Hippocampal formation (tissue), 2 donors: ENCODE measurements at regions not wholly inside any gene's neighbourhood (a gene's known extent, or its start where the extent isn't known, plus 50 kb on each side); places are given as distances from the start of the nearest gene placed in this dataset.

Source experiments
- DNase-seq, 2 donors: peaks; one replicate each; lab custom pipeline; 2025; lab: John Stamatoyannopoulos, UW

DNA sequence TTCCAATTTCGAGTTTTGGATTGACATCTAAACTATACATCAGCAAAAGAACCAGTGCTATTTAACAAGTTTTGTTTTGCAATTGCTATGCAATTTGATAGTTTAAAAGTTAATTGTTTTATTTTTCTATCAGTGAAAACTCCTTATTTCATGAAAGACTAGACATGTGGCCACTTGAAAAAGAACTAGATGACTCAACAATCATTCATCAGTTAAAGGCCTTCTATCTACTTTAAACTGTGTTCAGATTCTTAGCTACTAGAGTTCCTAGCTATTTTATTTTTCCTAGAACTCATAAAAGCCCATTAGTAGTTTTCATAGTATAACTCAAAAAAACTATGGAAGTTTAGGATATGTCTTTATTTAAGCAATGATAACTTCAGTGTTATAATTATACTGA, 104.6 kb upstream of the LSM8 start:
- DNase-seq: no peak

DNA sequence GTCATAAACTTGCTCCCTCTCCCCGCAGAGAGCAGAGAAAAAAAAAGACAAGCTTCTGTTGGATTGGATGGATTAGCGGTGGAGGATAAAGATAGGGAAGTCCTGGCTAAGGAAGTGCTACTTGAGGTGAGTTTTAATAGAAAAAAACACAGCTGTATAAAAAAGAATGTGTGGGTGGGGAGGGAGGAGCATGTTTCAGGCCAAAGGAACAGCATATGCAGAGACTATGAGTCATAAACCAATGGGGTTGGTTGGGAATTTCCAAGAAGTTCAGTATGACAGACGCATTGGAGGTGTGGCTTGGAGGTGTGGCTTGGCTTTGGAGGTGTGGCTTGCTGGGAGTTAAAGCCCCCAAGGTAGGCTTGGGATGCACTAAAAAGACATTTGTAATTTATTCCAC, 103.0 kb upstream of the LSM8 start:
- DNase-seq: no peak

DNA sequence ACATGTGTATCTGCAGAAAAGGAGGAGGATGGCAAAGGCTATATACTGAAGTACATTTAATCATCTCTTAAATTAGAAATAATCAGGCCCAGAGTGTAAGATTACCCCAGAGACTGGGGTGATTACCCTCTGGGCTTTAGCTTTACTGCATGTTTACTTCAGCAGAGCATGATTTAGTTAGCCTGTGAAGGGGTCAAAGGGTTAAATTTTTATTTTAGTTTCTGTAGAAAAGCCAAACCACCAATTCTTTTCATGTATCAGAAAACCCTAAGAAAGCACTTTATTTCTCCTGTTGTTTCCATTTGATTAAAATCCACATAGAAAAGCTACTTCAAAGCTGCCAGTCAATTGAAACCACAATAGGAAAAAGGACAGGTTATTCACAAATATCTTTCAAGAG, 101.5 kb upstream of the LSM8 start:
- no peak for DNase-seq

DNA sequence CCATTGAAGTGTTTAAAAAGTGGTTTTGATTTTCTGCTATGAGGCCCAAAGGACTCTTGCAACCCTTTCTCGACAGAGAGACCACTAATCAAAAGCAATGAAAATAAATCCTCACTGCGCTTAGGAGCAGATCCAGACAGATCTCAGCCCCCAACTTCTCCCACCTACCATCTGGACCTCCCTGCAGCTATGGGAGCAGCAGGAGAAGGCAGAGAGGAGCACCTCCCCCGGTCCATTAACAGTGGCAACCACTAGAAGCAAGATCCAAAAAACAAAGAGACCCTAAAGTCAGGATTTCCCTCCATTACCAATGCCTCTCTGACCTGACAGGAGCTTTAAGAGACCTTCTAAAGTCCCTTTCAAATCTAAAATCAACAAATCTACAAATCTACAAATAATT, 99.0 kb upstream of the LSM8 start:
- no peak for DNase-seq

DNA sequence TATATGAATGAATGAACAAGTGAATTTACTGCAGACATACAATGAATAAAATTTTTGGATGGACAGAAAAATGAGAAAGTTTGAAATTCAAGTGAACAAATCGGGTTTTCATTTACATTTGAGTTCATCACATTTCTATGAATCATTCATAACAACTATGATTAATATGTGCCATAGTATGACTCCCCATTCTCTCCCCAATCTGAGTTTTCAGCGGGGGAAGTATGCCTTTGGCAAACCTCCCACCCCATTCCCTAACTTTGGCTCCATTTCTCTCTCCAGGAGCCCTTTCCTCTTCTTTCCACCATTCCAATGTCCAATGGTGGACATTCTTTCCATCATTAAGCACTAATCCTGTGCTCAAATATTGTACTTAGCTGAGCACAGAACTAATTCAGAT, 96.8 kb upstream of the LSM8 start:
- no peak for DNase-seq

DNA sequence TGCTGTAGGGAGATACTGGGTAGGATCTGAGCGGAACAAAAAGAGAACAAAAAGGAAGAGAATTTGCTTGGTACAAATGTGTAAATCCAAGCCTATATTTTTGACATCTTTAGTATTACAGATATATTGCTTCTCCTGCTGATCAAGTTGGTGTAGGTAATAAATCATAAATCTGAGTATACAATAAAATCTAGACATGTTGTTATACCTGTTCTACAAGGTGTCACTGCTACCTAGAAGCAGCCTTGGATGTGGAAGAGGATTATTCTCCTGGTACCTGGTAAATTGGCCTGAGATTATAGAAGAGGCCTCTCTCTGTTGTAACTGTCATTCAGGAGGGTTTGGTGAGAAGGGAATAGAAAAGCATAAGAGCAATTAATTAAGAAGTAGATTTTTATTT, 89.9 kb upstream of the LSM8 start:
- DNase-seq: no peak

DNA sequence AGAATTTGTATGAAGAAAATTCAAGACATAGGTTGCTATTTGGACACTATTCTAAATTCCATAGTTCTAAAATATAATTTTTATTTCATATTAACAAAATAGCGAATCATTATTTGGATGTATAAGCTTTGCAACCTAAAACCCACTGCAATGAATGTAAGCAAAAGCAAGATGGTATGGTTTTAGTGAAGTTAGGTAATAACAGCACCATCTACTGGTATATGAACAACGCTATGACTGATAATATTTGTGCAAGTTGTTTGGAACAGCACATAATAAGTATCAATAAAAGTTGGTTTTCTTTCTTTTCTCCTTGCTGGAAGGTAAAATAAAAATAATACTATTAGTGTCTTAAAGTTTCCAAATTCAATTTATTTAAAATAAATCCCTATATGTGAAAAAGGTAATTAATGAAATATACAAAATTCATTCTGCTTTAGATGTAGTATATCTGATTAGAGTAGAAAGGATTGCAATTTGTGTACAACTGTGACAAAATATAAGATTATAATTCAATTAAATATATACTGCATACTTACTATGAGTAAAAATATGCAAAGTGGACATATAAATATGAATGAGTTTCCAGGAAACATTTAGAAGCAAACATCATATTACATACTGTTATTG, 79.0 kb upstream of the LSM8 start:
- peak in 1 of 2 donors; percentile 67 for DNase-seq

DNA sequence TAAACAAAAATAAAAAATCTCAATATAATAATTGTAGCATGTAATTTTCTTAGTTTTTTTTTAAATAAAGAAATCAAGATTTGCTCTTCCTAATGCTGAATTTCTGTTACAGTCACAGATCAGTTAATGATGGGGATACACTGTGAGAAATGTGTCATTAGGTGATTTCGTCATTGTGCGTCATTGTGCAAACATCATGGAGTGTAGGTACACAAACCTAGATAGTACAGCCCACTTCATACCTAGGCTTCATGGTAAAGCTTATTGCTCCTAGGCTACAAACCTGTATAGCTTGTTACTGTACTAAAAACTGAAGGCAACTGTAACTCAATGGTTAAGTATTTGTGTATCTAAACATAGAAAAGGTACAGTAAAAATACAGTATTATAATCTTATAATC, 74.4 kb upstream of the LSM8 start:
- DNase-seq: no peak

DNA sequence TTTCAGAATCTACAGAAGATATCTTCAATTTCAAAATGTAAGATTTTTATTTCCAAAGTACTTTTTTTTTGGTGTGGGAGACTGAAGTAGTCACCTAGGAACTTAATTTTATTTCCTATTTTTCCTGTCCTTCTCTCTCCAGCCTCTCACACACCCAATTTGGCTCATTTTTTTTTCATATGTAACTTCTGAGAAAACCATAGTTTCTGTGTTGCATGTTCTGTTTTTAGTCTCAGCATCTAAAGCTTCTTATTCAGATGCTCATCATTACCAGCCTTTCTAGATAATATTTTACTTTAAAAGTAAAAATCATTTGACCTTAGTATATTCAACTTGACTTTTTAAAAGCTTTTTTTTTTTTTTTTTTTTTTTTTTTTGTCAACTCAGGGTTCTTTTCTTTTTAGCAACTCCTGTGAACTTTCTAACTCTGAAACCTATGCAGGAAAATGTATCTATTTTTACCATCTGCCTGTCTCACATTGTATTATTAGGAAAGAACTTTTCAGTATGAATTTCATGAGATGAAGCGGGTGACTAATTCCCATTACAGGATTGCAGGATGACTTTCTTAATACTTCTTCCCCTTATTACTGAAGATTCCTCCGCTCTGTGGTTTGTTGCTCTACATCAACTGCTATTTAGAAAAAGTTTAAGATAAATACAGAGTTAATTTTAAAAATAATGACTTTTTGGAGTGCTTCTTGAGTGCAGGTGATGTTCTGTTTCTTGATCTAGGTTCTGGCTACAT, 73.6 kb upstream of the LSM8 start:
- DNase-seq: no peak

DNA sequence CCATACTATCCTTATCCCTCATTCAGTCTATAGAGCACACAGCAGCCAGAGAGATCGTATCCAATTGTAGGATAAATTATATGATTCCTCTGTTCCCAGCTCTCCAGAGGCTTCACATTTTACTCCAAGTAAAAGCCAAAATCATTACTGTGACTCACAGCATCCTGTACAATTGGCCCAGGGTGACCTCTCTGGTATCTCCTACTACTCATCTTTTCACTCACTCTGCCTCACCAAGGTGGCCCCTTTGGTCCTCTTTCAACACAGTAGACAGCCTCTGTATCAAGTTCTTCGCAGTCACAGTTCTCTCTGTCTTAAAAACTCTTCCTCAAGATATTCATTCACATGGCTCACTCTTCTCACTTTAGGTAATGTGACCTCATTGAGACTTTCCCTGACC, 72.6 kb upstream of the LSM8 start:
- no peak for DNase-seq

DNA sequence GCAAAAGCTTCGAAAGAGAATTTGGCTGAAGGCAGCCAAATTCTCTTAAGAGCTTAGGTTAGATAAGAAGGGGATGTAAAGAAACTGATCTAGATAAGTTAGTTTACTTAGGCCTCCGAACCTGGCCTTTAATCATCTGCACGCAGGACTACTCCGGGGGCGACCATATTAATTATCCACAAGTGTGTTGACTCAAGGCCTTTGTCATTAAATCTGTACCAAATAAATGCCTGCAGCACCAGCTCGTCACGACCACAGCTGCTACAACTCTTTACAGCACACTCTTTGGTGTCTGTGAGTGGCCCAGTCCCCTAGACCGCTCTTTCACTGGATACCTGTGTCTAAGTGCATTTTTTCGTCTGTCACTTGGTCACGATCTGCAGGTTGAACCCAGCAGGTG, 69.8 kb upstream of the LSM8 start:
- DNase-seq: no peak

DNA sequence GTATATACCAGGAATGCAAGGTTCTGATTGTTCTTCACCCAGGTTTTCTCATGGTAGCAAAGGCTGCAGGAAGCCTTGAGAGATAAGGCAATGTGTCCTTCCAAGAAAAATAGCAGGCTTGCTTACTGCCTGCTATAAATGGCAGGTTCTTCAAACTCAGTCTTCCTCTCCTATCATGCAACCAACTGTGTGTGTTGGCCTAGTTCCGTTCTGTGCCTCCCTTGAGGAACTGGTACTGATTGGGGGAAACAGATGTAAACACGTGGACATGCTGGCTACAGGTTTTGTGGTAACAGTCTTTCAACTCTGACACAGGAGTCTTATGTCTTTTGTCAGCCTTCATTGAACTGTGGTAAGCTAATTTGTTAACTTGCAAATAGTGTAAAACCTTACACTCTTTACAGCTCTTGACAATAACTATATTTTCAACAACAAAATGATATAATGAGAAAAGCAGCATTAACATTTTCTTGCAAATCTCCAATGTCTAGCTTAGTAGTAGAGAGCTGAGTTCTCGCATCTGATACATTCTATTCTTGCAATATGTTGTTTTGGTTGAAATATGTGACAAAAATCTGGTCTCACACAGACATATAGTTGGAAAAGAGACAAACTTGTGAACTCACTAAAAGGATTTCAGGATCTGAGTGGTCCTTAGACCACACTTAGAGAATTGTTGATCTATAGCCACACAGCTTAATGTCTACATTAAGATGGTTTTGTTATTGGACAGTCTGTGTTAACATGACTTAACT, 54.7 kb upstream of the LSM8 start:
- DNase-seq: no peak

DNA sequence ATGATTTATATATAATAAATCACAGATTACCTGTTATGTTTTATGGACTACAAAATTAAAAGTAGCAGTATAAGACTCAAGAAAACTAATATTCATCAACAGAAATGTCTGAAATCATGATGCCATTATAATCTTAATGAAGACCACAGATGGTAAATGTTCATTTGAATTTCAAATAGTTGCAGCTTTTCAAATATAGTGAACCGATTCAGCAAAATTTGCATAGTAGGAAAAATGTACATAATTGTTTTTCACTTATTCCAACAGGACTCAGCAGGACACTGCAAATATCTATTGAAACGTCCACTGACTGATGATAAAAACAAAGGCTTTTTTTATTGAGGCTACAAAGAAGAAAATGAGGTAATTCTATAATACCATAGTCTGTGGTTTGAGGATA, 51.2 kb upstream of the LSM8 start:
- DNase-seq: no peak
